Stimulated activated CD8-positive, alpha-beta memory T cell treated with anti-CD3 and anti-CD28 coated beads, Interleukin-7, amount 100 ng/mL, for 24 hours (primary cell): ENCODE measurements at regions not wholly inside any gene's neighbourhood (a gene's known extent, or its start where the extent isn't known, plus 50 kb on each side); places are given as distances from the start of the nearest gene placed in this dataset.
"Not testable (repeated sequence)": the region's sequence is repeated elsewhere in the genome, so short reads cannot be mapped to it uniquely, and the experiment has no call there.

Experiments used
- DNase-seq: peaks from one replicate; pipeline ENCODE4 v3.0.0-alpha.2; 2020; ENCODE audit warnings: low read depth

- no peak for DNase-seq
These were observed 446.2 kb upstream of the ALCAM start for GRCh38 chr3:104920512-104920911.

- no peak for DNase-seq
These were observed 432.7 kb upstream of the ALCAM start for GRCh38 chr3:104933972-104934371.

GRCh38 chr3:104935613-104936012, 431.1 kb upstream of the ALCAM start:
- no peak for DNase-seq

- no peak for DNase-seq
These were observed 427.5 kb upstream of the ALCAM start for GRCh38 chr3:104939196-104939595.

- no peak for DNase-seq
These were observed 424.9 kb upstream of the ALCAM start for GRCh38 chr3:104941785-104942184.

GRCh38 chr3:104943974-104944373, 422.7 kb upstream of the ALCAM start:
- DNase-seq = no peak

- no peak for DNase-seq
These were observed 418.8 kb upstream of the ALCAM start for GRCh38 chr3:104947943-104948342.

- not testable (repeated sequence) for DNase-seq
These were observed 416.9 kb upstream of the ALCAM start for GRCh38 chr3:104949810-104950209.

- no peak for DNase-seq
These were observed 415.3 kb upstream of the ALCAM start for GRCh38 chr3:104951426-104951825.

- DNase-seq = no peak
These were observed 414.4 kb upstream of the ALCAM start for GRCh38 chr3:104952146-104952972.

- DNase-seq = no peak
These were observed 409.9 kb upstream of the ALCAM start for GRCh38 chr3:104956620-104957345.

- no peak for DNase-seq
These were observed 406.1 kb upstream of the ALCAM start for GRCh38 chr3:104960579-104960978.

GRCh38 chr3:104961851-104962250, 404.9 kb upstream of the ALCAM start:
- DNase-seq = no peak

GRCh38 chr3:104974316-104974715, 392.4 kb upstream of the ALCAM start:
- no peak for DNase-seq

GRCh38 chr3:104977719-104978118, 389.0 kb upstream of the ALCAM start:
- no peak for DNase-seq

- no peak for DNase-seq
These were observed 384.6 kb upstream of the ALCAM start for GRCh38 chr3:104982130-104982529.

- no peak for DNase-seq
These were observed 378.9 kb upstream of the ALCAM start for GRCh38 chr3:104987859-104988258.

GRCh38 chr3:104988496-104988895, 378.2 kb upstream of the ALCAM start:
- DNase-seq = no peak

GRCh38 chr3:104989878-104990277, 376.8 kb upstream of the ALCAM start:
- no peak for DNase-seq

- no peak for DNase-seq
These were observed 376.0 kb upstream of the ALCAM start for GRCh38 chr3:104990758-104991157.

GRCh38 chr3:104992676-104993075, 374.0 kb upstream of the ALCAM start:
- no peak for DNase-seq

GRCh38 chr3:105006164-105006563, 360.5 kb upstream of the ALCAM start:
- no peak for DNase-seq

- no peak for DNase-seq
These were observed 353.1 kb upstream of the ALCAM start for GRCh38 chr3:105013657-105014056.
